Brain pericyte (primary cell): ENCODE measurements at regions not wholly inside any gene's neighbourhood (a gene's known extent, or its start where the extent isn't known, plus 50 kb on each side); places are given as distances from the start of the nearest gene placed in this dataset.
"Not testable (repeated sequence)": the region's sequence is repeated elsewhere in the genome, so short reads cannot be mapped to it uniquely, and the experiment has no call there.

ENCODE experiments used
- DNase-seq: peaks from one replicate; pipeline ENCODE4 v3.0.0-alpha.2; 2012; ENCODE audit warnings: low read depth, low spot score

DNA sequence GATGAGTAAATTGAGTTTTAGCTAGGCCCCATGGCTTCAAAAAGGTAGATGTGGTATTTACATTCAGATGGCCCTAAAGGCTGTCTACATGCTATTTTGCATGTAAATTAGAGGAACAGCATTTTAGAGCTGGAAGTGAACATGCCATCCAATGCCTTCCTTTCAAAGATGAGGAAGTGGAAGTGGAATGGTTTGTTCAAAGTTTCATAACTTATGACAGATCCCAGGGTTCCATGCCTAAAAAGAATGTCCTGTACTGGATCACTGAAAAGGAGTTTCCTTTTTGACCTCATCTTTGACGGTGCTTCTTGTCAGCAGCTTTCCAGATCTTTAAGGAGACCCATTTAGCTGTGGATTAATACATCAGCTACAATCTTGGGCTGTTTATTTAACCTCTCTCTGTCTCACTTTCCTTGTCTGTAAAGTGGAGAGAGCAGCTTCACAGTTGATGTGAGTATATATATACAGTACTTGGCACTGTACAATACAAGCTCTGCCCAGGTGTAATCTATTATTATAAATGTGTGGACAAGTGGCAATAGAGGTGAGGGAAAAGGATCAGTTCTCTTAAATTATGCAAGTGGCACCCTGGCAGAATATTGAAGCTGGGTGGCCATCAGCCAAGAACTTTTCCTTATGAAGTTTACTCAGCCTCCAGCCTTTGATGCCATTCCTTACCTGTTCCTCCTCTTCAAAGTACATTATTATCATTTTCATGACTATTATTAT, 68.7 kb upstream of the GOLGA8B start:
- DNase-seq: no peak

DNA sequence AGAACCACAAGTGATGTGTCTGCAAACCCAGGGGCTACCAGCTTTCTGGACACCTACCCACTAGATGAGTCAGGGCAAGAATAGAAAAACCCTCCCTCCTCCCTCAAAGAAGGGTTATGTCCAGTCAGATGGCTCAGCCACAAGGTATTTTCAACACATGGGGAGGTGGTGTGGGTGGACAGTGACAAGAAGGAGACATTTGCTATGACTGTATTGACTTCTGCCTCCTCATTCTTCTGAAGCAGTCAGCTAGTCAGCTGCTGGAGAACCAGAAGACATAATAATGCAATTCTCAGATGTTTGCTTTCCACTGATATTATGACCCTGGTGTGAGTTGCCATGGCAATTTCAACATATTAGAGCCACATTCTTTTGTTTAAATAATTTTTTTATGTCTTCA, 66.7 kb upstream of the GOLGA8B start:
- no peak for DNase-seq

- DNase-seq: no peak
These were observed 64.8 kb upstream of the GOLGA8B start for GRCh38 chr15:34648294-34648631.

- DNase-seq: no peak
These were observed 64.3 kb upstream of the GOLGA8B start for GRCh38 chr15:34647569-34648293.

DNA sequence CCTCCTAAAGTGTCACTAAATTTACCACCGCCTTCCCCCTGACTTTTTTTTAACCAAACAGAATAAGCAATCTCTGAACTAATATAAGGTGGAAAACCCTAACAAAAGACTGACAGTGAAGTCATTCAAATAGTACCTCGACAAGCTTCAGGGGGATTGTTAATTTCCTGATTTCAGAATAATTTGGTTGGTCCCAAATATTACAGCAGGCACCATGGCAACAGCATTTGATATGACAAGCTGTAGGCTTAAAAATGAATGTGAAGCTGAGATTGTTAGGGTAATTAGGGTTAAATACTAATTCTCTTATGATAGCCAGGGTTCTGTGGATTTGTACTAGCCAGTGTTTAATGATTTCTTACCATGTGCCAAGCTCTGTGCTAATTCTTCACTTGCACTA, 63.5 kb upstream of the GOLGA8B start:
- no peak for DNase-seq

DNA sequence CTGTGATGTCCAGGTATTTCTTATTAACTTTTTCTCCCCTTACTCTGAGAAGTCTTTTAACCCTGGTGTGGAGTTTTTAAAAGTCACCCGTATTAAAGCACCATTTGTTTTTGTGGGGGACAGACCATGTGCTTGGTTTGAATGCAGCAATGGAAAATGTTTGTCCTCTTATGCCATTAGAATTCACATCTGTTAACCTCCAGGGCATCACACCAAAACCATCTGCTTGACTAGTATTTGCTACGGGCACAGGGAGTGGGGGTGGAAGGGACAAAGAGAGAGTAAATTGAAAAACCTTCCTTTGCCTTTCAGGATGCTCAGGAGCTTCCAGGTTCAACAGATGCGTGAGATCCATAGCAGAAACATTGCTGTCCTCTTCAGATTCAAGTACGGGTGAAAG, 61.4 kb upstream of the GOLGA8B start:
- DNase-seq: no peak

DNA sequence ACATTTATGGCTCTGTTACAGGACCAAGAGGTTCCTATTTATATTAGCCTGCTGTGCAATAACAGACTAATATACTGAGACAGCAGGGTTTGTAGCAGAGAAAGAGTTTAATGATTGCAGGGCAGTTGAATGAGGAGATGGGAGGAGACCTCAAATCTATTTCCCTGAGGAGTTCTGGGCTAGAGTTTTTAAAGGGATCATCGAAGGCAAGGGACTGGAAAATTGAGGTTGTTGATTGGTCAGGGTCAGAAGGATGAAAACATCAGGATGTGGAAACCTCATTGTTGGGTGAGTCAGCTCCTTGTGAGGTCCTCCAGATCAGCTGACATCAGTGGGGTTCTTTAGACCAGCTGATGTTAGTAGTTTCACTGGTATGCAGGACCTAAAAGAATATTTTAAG, 60.6 kb upstream of the GOLGA8B start:
- peak; percentile 82 for DNase-seq

GRCh38 chr15:34642247-34642646, 58.8 kb upstream of the GOLGA8B start:
- DNase-seq: no peak

DNA sequence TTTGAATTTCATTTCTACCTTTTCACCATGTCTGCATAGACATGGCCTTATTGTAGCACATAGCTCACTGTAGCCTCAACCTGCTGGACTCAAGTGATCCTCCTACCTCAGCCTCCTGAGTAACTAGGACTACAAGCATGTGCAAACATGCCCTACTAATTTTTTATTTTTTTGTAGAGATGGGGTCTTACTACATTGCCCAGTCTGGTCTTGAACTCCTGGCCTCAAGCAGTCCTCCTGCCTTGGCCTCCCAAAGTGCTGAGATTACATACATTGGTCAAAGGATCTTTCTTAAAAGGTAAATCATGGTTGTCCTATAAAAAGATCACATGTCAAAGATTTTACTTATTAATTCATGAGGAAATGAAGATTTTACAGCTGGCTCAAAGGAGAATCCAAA, 57.2 kb upstream of the GOLGA8B start:
- DNase-seq: no peak

DNA sequence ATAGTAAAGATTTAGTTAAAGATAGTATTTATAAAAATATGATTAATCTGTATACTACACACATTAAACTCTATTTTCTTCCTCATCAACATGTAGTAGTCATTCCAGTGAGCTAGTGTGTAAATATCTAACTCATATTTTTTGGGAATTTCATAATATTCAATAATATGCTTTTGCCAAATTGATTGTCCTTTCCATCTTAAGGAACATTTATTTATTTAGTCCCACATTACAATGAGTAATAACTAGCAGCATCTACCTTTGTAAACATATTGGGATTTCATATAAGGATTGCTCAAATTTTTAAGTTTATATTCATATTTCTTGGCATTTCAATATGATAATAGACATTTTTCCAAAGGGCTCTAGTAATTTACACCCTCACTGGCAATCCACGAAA, 53.9 kb upstream of the GOLGA8B start:
- DNase-seq: no peak

- not testable (repeated sequence) for DNase-seq
These were observed 50.2 kb upstream of the GOLGA8B start for GRCh38 chr15:34633602-34634001.
